HG02642 (cell line): ENCODE measurements at regions not wholly inside any gene's neighbourhood (a gene's known extent, or its start where the extent isn't known, plus 50 kb on each side); places are given as distances from the start of the nearest gene placed in this dataset.
"Not testable (repeated sequence)": the region's sequence is repeated elsewhere in the genome, so short reads cannot be mapped to it uniquely, and the experiment has no call there.

Experiments
- ATAC-seq: cut with Tn5 transposase; IDR thresholded peaks from one replicate; pipeline ENCODE4 v1.9.1; 2021; ENCODE audit warnings: mild to moderate bottlenecking; ENCODE audit not compliant: unreplicated experiment, poor library complexity

DNA sequence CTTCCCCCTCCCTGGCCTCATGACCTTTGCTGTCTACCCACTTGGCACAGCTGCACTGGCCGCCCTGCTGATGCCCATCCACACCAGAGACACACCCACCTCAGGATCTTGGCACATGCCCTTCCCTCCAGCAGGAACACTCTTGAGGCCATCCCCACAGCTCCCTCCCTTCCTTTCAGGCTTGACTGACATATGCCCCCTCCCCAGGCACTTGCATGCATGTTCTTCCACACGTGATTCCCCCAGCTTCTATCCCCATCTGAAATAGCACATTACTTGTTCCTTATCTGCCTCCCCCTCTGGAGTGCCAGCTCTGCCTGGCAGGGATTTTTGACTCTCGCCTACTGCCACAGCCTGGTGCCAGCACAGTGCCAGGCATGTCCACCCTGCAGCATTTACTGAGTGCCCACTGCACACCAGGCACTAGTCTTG is 98.5 kb upstream of the SLC25A33 start:
- ATAC-seq, result no peak

DNA sequence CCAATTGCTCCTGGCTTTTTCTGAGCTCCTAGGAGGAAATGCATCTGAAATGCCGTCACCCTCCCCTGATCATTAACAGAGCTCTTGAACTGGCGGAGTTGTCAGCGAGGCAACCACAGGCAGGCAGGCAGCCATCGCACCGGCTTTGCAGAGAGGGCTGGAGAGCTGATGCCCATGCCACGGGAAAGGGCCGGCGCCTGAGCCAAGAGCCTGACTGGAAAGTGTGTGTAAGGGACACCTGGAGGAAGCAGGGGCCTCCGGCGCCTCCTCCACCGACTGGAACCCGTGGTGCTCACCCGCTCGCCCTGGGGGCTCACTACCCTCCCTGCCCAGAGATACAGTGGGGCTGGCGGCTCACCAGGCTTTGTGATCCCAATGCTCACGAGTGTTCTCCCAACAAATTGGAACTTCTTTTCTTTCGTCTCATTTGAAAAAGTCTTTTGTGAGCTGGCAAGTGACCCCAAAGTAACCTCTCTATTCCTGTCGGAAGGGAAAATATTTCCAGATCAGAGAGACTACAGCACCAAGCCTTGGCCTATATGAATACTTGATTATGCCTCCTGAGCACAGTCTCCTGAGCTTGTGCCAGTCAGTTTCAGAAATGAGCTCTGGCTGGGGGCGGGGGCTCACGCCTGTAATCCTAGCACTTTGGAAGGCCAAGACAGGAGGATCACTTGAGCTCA is 97.7 kb upstream of the SLC25A33 start:
- ATAC-seq, result no peak

DNA sequence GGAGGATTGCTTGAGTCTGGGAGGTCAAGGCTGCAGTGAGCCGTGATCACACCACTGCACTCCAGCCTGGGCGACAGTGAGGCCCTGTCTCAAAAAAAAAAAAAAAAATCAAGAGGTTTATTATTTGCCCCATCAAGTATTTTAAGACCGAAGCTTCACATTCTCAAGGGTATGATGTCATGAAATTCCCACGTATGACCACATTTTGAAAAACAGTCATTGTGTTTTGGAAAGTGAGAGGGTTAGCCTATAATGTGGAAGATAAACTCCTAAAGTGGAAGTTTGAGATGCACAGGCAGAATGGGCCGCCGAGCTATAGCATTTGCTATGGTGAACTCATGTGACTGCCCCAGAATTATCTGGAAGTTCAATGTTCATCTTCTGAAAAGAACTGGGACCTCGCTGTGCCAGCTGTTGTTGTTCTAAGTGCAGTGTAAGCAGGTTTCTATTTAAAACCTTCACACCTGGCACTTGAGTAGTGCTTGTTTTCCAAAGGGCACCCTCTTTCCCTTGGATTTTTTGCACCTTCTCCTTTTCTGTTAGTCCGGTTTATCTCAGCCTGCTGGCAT is 96.9 kb upstream of the SLC25A33 start:
- no peak for ATAC-seq

DNA sequence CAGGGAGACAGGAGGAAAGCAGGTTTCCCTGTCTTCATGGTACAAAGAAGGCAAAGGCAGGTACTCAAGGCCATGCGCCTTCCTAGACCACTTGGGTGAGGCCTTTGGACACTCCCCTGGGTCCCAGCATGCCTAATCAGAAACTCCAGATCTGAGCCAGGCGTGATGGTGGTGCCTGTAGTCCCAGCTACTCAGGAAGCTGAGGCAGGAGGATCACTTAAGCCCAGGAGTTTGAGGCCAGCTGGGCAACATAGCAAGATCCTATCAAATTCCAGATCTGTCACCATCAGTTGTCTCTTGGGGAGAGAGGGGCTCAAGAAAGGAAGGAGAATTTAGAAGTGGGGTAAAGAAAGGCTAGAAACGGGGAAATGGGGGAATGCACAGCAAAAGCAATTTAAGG is 96.3 kb upstream of the SLC25A33 start:
- no peak for ATAC-seq

DNA sequence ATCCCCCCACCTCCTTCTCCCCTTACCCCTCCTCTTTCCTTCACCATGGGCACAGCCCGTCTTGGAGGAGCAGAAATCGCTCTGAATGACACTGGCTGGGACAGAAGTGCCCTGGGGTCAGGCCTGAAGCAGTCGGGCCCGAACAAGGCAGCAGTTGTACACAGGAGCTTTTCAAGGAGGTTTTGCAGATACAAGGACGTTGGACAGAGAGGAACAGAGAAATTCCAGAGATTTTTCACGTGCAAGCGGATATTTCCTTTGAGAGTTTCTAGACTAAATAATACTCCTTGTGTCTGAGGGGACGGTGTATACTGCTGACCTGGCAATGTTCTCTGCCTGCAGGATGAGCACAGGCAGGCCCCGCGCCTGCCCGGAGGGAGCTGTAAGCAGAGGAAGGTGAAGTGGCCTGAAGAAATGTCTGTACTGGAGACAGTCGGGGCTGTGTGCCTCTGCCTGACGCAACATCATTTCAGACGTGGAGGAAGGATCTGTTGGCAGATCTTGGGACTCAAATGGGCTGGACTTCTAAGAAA is 95.3 kb upstream of the SLC25A33 start:
- ATAC-seq, result no peak

DNA sequence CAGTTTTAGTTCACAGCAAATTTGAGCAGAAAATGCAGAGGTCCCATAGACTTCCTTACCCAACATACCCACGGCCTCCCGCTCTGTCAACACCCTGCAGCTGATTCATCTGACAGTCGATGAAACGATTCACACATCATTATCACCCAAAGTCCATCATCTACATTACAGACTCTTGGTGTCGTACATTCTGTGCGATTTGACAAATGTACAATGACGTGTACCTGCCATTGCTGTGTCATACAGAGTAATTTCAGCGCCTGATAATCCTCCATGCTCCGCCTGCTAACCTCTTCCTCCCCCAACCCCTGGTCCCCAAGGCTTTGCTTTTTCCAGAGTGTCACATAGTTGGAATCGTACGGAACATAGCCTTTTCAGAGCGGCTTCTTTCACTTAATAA is 94.7 kb upstream of the SLC25A33 start:
- ATAC-seq, result no peak

DNA sequence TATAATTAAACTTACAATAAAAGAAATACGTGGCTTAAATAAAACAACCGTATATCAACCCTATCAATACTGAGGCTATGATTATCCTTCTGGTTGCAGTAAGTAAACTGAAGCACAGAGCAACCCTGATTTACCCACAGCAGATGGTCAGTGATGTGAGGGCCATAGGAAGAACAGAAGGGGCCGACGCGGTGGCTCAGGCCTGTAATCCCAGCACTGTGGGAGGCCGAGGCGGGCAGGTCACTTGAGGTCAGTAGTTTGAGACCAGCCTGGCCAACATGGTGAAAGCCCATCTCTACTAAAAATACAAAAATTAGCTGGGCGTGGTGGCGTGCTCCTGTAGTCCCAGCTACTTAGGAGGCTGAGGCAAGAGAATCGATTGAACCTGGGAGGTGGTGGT is 94.2 kb upstream of the SLC25A33 start:
- not testable (repeated sequence) for ATAC-seq

DNA sequence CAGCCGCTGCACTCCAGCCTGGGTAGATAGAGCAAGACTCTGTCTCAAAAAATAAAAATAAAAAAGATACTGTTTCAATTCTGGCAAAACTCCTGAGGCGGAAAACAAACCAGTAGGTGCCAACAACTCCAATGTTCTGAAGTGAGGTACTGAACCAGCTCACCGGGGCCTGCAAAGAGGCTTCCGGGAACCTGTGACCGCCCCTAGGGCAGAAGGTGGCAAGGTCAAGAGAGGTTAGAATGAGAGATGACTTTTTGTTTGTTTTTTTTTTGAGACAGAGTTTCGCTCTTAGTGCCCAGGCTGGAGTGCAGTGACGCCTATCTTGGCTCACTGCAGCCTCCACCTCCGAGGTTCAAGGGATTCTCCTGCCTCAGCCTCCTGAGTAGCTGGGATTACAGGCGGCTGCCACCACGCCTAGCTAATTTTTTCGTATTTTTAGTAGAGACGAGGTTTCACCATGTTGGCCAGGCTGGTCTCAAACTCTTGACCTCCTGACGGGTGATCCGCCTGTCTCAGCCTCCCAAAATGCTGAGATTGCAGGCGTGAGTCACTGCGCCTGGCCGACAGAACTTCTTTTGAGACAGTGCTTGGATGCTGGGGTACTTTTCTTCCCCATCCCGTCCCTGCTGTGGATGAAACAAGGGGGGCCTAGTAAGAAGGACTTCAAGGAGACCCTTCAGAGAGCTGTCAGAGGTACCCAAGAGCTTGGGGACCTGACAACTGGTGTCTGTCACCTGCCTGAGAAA is 91.9 kb upstream of the SLC25A33 start:
- ATAC-seq, result no peak

DNA sequence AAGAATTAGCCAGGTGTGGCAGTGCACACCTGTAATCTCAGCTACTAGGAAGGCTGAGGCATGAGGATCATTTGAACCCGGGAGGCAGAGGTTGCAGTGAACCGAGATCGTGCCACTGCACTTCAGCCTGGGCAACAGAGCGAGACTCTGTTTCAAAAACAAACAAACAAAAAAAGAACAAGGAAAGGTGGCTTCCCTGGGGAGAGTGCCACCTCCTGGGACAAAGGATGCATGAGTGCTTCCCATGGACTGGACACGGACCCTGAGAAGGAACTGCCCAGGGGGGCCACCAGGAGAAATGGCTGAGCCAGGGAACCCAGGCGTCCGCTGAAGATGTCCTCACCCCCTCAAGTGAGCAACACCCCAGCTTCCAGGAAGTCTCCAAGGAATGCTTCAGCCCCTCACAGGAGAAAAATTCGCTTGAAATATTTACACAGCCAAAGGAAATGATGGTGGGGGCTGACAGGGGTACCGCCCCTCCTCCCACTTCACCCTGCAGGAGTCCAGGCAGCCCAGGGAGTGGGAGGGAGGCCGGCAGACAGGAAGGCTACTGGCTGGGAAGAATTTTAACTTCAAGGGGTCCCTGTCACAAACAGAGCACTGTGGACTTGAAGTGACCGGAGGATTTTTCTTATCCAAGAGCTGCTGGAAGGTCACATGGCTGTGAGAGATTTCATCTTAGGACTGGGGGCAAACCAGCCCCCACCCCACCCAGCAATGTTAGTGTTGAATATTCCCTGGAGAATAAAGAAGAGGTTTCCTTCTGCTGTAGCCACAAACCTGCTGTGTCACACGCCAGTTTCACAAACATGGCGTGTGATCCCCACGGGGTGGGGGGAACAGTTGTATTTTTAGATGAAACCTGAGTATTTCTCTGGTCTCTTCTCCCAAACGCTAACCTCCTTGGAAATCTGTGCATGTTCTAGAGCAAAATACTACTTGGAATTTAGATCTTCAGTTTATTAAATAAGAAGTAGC is 90.8 kb upstream of the SLC25A33 start:
- ATAC-seq, result no peak

DNA sequence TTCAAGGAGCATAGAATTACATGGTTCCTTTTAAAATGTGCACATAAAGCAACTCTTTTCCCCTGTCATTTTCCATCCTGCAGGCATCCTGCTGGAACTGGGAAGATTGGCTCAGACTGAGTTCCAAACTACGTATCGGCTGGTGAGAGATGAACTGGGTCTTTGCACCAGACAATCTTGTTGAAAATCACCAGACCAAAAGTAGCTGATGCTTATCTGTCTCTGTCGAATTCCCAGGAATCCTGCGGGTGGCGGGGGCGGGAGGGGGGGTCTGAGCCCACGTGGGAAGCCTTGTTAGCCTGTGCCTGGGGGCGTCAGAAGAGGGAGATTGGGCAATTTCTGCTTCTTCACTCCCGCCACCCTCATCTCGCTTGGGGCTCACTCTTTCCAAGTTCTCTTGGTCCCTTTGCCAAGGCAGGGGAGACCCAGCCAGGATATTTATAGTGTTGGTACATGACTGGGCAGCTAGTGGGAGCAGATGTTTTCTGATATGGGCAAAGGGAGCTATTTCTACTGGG is 90.1 kb upstream of the SLC25A33 start:
- no peak for ATAC-seq

DNA sequence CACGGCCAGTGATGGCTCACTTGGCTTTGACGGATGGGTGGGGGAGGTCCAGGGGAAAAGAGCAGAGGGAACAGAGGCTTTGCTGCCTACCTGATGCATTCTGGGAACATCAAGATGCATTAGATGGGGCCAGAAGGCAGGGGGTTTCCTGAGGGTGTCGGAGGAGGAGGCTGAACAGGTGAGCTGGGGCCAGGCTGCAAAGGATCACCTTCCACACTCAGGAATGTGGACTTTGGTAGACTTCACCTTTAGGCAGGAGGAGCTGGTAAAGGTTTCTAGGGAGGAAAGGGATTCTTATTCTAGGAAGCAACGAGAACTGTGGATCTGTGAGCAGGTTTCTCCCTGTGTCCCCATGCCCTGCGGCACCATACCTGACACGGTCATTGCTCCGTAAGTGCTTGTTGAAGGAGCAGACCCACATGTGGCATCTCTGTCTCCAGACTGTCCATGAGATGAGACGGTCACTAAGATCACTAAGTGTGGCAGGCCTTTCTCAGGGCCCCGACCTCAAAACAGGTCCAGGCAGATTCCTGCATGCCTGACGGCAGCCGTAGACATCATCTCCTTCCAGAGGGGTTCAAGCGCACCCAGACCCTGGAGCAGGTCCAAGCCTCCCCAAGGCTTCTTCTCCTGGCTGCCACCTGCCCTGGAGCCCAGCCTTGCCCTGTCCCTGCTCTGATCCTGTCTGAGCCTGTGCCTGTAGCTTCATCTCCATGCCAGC is 89.1 kb upstream of the SLC25A33 start:
- ATAC-seq, result no peak

DNA sequence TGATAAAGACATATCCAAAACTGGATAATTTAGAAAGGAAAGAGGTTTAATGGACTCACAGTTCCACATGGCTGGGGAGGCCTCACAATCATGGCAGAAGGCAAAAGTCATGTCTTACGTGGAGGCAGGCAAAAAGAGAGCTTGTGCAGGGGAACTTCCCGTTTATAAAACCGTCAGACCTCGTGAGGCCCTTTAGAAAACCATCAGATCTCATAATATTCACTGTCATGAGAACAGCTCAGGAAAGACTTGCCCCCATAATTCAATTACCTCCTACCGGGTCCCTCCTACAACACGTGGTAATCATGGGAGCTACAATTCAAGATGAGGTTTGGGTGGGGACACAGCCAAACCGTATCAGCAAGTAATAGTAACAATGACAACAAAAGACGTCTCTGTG is 88.2 kb upstream of the SLC25A33 start:
- ATAC-seq, result no peak

DNA sequence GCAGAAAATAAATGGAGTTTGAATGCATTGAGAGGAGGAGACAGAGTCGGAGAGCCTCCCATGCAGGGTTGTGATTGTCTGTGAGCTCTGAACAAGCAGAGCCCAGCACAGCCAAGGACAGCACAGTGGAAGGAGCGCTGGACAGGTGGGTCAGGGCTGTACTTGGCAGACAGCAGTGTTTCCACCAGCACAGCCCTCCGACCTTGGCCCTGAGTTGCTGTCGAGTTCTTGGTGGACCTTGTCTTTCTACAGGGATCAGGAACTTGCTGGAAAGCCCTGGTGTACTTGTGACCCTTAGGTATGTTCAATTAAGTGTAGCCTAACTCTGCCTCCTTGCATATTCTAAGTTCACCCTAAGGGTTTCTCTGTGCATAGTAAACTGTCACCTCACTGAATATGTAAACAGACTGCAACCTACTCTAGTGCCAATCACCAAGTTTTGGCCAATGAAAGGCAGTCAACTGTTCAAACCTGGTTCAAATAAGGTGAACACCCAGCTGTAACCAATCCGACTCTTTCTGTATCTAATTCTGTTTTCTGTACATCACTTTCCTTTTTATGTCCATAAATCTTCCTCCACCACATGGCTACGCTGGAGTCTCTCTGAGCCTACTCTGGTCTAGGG is 86.6 kb upstream of the SLC25A33 start:
- ATAC-seq, result no peak

DNA sequence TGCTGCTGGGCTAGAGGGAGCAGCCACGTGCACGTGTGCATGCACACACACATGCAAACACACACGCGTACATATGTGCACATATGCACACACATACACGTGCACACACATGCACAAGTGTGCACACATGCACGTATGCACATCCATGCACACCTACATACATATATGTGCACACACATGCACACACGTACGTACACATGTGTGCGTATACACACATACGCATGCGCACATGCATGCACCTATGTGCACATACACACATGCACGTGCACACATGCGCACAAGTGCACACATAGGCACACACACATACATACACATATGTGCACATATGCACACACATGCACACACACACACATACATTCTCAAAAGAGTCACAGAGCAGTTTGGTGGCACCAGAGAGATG is 85.9 kb upstream of the SLC25A33 start:
- no peak for ATAC-seq

DNA sequence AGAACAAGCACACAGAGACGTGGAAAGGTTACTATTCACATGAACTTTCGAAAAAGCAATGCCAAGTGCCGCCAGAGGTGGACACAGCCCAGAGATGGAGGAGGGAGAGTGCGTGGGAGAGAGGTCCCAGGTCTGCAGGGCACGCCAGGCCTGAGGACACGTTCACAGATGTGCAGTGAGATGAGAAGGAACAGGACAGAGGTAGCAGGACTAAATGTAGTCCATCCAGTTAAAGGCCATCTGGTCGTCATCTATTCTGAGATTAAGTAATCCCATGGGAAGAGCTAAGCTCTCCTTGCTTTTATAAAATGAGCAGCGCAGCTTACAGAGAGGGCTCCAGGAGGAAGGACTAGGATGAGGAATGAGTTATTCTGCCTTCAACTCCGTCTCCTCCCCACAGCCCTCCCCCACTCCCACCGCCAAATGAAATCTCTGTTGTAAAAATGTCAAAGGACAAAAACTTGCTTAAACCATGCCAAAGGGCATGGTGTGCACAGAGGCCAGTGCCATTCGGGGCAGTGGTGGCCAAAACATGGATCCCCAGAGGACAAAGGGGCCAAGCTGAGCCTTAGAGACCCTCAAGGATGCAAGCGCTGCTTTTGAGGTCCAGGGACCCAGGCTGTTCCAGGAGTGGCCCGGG is 85.4 kb upstream of the SLC25A33 start:
- ATAC-seq, result no peak

DNA sequence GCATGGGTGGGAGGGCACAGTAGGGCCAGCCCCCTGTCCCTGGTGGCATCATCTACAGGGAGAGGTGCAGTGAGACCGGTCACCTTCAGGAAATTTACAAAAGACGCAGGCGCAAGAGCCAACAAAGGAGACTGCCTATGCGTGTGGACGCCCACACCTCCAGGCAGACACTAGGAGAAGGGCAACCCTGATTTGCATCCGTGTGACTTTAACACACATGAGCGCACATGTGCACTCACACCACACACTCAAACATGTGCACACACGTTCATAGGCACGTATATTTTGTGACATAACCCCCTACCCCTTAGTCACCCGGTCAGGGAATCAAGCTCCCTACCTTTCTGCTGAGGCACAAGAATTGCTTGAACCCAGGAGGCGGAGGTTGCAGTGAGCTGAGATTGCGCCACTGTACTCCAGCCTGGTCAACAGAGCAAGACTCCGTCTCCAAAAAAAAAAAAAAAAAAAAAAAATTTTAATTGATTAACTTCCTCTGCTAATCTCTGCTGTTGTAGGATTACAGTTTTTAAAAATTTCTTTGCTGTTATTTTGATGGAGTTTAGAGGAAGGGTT is 84.7 kb upstream of the SLC25A33 start:
- no peak for ATAC-seq

DNA sequence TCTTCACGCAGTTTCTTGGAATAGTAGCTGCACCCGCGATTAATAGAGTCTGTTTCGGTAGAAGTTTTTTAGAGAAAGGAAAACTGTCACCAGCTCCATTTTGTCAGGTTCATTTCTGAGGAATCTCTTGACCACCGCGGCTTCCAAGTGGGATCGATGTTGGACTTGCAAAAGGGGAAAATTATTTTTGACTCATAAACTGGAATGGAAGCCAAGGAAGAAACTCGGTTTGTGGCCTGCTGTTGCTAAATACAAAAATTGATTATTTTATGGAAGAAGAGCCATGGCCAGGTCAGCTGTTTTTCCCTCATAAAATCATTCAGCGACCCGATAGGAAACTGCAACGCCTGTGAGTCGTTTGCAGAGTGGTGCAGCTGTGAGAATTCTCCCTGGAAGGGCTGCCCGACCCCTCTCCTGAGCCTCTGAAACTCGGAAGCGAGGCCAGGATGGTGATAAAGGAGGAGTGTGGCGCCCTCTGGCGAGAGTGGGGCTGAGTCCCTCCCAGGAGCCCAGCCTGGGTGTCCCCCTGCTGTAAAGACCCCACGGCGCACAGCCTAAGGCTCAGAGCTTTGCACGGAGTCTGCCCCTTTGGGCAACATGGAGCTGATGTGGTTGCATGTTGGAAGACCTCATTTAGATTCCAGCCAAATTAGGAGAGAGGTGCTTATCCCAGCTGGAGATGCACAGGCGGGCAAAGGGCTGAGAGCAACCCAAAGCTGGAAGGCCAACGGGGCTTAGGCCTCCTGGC is 83.6 kb upstream of the SLC25A33 start:
- no peak for ATAC-seq

DNA sequence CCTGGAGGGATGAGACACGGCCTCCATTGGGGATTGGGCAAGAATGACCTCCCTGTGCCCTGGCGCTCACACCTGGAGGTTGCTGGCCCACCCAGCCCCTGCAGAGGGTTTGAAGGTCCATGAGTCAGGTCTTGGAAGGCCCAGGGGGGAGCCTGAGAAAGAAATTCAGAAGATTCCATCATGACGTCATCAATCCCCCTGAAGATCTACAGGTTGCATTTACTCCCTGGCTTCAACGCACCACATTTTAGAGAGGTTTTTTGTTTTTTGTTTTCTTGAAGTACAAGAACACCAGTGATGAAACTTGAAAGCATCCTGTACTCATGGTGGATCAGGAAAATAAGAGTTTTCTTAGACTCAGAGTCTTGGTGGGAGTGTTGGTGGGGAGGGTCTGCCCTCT is 82.4 kb upstream of the SLC25A33 start:
- ATAC-seq, result no peak
